ENCODE measurements at regions not wholly inside any gene's neighbourhood (a gene's known extent, or its start where the extent isn't known, plus 50 kb on each side); places are given as distances from the start of the nearest gene placed in this dataset.

GRCh38 chr3:86837871-86838270 lies 153.1 kb downstream of the VGLL3 start:
- TF ChIP-seq CTCF (IDR thresholded peaks at IDR 0.05) (no peak), TCF7L2 (IDR thresholded peaks at IDR 0.05; ENCODE audit: low read depth, low read length) (no peak), POLR2AphosphoS5 (IDR thresholded peaks at IDR 0.05; ENCODE audit: low read depth, low read length) (no peak), REST (IDR thresholded peaks at IDR 0.05; ENCODE audit: insufficient read depth in 1 of 2, low read depth in 2 of 2, low read length in 1 of 2) (no peak), SIN3A (IDR thresholded peaks at IDR 0.05; ENCODE audit: borderline replicate concordance, insufficient read depth, low read depth, low read length) (no peak)

Measured in Panc1 (cell line).